NCI-H460 (cell line): ENCODE measurements at regions not wholly inside any gene's neighbourhood (a gene's known extent, or its start where the extent isn't known, plus 50 kb on each side); places are given as distances from the start of the nearest gene placed in this dataset.

ENCODE experiments used
- DNase-seq: peaks from one replicate; pipeline ENCODE4 v3.0.0-alpha.2; 2016; ENCODE audit warnings: low read depth; ENCODE audit errors: extremely low read depth

DNA sequence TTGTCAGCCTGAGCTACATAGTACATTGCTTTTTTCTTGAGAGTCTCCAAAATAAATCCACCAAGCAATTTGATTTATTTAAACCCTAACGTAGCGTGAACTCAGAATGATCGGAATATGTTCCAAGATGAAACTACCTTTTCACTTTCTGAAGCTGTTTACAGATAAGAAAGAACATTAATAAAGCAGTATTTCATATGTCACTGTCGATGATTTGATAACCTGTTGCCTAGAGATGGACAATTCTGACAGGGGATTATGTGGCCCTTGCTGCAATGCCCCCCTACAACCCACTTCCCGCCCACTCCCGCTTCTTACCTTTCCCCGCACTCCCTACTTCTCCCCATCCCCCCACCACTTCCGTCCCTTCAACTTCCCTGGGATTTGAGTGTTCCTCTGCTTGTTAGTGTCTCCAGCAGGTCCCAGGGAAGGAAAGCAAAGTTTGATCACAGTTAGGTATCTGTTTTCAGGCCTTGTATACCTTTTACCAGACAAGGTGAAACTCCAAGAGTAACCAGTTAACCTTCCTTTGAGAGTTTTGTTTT lies 229.2 kb upstream of the HMGA2 start:
- no peak for DNase-seq

DNA sequence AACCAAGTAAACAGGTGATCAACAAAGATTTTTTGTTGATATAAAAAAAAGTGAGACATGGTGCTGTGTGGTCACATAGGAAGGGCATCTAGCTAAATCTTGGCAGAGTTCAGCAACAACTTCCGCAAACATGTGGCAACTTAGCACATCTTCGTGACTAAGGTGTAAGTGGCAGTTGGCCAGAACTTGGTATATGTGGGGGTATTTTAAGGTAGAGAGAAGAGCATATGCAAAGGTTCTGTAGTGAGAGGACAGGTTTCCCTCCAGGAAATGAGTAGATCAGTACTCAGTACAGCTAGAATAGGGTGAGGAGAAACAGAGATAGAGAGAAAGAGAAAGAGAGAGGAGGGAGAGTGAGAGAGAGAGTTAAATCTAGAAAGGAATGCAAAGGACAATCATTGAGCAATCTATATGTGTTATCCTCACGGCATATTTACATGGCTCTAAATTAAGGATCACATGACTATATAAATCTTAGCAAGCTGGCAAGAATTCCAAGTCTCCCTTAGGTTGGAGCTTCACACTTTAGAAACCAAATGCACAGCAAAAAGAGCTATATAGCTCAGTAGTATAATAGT lies 227.7 kb upstream of the HMGA2 start:
- no peak for DNase-seq

DNA sequence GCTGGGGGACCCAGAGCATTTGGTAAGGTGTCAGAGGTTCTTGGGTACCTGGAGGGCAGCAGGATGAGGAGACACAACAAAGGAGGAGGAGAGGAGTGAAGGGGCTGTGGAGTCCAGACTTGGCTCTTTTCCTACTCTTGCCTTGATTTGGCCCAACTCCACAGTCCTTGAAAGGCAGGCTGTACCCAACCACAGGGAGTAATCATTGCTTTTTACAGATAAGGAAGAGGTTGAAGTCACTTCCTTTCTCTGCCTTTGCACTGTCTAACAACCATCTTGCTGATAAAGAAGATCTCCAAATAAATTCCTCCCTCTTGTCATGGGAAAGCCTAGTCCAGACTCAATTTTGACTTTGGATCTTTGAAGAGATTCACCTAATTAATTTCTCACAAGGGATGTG lies 226.8 kb upstream of the HMGA2 start:
- no peak for DNase-seq

DNA sequence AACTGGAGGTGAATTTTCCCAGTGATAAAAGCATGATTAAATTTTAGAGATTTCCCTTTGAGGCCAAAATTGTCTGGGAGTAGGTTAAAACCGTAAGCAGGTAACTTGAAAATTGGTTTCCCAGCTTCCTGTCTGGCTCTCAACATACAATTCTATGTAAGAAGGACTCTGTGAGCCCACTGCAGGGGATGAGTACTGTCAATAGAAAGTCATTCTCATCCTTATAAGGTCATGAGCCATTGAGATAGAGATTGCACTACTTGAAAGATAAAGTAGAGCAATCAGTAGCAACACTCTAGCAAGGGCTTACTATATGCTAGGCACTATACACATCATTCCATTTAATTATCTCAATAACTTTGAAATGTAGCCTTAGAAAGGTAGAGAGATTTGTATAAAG lies 225.6 kb upstream of the HMGA2 start:
- DNase-seq: no peak

DNA sequence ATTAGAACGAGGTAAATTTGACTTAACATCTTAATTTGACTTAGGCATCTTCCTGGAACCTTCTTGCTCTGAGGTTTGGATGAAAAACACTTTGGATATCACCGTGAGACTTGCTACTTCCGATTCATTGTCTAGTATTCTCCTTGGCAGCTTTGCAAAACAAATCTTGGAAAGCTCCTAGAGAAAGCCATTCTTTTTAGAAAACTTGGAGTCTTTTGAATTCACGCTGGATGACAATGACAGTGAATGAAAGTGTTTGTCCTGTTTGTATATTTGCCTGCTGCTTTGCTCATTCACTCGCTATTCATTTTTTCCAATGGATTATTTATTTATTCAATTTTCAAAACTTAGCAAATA lies 222.1 kb upstream of the HMGA2 start:
- DNase-seq: no peak

DNA sequence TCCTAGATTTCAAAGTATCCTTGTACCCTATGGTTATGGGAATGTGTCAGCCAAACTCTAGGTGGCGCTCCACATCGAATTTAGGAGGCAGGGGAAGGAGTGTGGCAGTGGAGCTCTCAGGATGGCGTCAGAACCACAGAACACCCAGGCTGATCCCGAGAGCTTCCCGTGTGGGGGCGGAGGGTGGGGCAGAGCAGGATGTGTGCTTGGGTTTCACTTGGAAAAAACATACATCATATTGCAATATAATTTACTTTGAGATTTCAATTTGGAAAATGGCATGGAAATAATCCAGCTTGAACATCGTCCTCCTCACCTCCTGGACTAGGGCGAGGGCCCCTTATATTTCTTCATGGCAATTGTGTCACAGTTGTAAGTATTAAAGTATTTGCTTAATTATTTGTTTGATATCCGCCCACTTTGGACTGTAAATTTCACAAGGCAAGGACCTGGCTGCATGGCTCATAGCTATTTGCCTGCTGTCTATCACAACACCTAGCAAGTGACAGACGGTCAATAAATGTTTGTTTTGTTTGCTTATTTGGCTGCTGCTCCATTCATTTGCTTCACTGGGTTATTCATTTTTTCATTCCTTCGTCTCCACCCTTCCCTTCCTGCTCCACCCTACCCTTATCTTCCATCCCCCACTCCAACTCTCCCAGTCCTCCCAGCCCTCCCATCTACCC lies 221.5 kb upstream of the HMGA2 start:
- peak; percentile 88 for DNase-seq

DNA sequence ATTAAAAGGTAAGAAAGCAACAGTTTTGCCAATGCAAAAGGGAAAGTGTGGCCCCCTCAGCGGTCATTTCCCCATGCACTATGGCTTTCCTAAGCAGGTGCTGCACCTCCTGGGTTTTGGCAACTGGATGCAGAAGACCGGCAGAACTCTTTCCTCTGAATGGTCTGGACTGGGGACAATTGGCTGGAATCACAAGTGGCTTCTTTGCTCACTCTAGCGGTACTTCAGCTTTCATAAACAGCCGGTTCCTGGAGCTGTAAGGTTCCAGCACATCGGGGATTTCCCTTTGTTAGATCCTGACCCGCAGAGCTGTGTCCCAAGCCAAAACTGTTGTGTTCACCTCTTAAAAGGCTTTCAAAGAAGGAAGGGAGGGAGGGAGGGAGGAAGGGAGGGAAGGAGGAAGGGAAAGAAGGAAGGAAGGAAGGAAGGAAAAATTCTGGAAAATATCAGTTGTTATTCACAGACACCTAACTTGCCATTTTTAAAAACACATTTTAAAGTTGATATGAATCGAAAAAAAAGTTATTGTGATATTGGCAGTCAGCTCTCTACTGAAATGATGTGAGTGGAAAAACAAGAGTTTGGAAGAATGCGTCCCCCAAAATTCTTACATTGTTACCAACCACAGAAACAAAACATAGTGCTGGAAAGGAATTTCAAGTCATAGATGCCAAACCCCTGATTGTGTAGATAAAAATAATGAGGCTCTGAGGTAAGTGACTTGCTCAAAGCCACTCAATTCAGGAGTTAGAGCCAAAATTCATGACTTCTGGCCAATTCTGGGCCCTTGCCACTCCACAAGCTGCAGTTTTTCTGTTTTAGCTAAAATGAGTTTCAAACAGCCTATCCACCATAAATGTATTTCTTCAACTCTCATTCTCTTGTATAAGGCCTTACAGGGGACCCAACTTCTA lies 220.6 kb upstream of the HMGA2 start:
- DNase-seq: no peak

- no peak for DNase-seq
Observed at GRCh38 chr12:65605019-65605418, 219.3 kb upstream of the HMGA2 start.

DNA sequence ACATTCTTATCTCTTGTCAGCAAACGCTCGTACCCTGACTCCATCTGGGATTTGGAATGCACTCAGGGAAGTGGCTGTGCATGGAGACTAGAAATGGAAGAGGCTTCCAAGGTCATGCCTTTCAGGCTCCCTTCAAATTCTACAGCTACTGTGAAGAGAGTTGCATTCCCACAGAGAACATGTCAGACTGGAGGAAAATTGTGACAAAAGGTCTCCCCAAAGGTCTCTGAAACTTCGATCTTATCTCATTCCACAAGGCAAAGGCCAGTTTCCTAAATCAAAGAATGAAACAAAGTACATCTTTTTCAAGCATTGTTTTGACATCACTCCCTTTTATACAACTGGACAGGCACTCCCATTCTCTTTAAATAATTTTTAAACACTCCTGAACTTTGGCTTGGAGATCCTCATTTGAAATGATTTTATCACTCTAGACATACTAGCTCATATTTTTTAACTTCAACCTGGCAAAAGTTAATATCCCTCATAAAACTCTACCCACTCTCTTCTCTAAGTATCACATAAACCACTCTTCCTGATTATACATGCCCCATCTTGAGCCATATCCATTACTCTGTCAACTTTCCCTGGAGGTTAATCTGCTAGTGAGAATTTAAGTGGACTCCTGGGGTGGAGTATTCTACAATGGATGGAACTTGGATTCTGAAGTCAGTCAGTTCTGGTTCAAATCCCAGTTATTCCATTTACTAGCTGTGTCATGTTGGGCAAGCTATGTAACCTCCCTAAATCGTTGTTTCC lies 218.1 kb upstream of the HMGA2 start:
- DNase-seq: no peak

DNA sequence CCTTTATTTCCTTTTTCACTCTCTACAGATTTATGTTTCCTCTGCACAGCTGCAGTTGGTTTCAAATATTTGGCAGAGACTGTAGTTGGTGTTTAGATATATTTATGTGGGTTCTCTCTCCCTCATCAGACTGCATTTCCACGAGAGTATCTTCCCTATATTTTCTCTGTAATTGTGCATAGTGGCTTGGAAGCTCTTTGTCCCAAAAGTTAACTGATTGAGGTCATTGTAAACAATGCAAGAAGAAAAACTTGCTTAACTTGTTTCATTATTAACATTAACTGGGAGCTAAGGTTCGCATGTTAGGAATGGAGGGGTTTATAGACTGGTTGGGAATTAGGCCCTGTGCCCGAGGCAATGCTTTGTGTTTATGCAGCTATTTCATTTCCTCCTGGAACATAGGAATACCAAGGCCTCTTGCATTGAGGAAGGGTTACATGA lies 216.9 kb upstream of the HMGA2 start:
- DNase-seq: no peak

GRCh38 chr12:65608319-65608916 lies 215.9 kb upstream of the HMGA2 start:
- no peak for DNase-seq

GRCh38 chr12:65609359-65609771 lies 214.9 kb upstream of the HMGA2 start:
- no peak for DNase-seq

- DNase-seq: no peak
Observed at GRCh38 chr12:65611396-65611795, 212.9 kb upstream of the HMGA2 start.

GRCh38 chr12:65612440-65612839 lies 211.8 kb upstream of the HMGA2 start:
- no peak for DNase-seq

DNA sequence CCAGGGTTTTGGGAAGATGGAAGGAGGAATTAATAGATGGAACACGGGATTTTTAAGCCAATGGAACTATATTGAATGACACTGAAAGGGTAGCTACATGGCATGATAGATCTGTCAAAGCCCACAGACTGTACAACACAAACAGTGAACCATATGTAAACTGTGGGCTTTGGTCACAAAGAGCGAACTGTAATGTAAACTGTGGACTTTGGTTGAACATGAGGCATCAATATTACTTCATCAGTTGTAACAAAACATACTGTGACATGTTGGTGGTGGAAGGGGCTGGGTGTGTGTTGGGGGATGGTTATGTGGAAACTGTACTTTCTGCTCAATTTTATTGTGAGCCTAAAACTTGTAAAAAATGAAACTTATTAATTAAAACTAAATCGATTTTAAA lies 210.6 kb upstream of the HMGA2 start:
- DNase-seq: no peak

DNA sequence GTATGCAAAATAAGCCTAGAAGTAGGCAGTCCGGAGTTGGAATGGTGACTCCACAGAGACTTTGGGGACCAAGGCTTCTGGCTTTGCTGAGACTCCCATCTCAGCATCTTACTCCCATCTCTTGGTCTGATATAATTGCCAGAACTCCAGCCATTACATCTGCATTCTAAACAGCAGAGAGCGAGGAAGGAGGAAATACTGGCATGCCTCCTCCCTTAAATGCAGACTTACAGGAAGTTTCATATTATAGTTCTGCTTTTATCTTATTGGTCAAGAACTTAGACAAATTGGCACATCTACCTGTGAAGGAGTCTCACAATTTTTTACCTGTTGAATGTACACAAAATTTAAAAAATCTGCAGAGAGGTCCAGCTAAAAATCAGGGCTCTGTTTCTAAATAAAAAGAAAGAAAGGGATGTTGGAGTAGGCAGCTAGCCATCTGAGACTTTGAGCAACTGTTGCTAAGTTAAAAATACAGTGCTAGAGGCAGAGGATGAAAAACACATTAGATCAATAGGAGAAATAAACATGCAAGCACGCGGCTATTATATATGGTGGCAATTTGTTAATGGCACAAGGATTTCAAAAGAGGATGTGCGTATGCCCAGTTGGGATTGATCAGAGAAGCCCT lies 209.9 kb upstream of the HMGA2 start:
- DNase-seq: no peak

DNA sequence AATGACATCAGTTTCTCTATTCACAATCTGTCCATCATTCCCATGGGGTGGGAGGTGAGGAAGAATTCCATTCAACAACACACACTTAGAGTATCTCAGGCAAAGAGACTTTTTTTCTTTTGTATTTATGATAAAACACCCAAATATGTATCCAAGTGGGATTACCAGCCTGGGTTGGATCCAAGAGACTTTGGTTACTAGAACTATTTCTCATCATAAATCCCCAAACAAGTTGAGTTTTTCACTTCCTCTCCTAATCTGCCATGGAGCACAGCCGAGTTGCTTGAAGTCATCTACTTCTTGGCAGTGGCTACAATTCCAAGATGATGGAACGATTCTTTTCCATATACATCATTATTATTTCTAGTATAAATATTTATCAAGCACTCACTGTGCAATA lies 209.2 kb upstream of the HMGA2 start:
- no peak for DNase-seq

DNA sequence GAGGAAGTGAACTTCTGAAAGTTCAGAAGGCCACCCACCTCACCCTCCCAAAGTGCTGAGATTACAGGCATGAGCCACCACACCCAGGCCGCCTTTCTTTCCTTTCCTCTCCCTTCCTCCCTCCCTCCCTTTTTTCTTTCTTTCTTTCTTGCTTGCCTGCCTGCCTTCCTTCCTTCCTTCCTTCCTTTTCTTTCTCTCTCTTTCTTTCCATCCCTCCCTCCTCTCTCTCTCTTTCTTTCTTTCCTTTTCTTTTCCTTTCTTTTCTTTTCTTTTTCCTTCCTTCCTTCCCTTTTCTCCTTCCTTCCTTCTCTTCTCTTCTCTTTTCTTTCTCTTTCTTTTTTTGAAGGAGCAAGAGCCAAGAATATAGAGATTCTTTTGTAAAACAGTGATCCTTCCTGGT lies 208.3 kb upstream of the HMGA2 start:
- no peak for DNase-seq

- DNase-seq: no peak
Observed at GRCh38 chr12:65618588-65618987, 205.7 kb upstream of the HMGA2 start.

DNA sequence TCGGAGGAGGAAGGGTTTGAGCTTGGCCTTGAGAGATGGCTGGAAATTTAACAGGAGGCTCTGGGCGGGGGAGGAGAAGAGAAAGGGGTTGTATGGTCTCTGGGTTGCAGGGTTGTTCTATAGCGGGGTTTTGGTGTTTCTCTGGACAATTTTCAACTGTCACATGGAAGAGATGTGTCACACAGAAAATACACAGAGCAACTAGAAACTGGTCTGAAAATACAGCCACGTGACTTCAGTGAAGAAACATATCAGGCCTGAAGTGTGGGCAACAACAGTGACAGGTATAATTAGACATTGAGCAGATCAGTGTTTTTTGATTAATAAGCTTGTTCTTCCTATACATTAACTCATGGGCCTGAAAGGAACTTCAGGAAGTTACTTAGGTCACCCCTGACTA lies 205.3 kb upstream of the HMGA2 start:
- no peak for DNase-seq
